Neural cell (in vitro differentiated cells): ENCODE measurements at regions not wholly inside any gene's neighbourhood (a gene's known extent, or its start where the extent isn't known, plus 50 kb on each side); places are given as distances from the start of the nearest gene placed in this dataset.
A peak's percentile ranks its signal among the peaks of the same experiment; 100 is the strongest.

Experiments
- H2AFZ ChIP-seq: fragments of 200-600, 300-800 bp; sonication (generic), shearing (Covaris generic); 2 replicates; pipeline ENCODE4 v1.6.0; 2014; ENCODE audit warnings: low read depth, mild to moderate bottlenecking, antibody characterized with exemption, low read length, moderate library complexity
- H3F3A ChIP-seq: fragments of 200-600 bp; shearing (Covaris generic); 2 replicates; pipeline ENCODE4 v1.6.1; 2016; ENCODE audit warnings: mild to moderate bottlenecking, moderate library complexity, mixed read lengths, antibody characterized with exemption, low read length; ENCODE audit not compliant: insufficient read depth, poor library complexity, severe bottlenecking
- H3K27ac ChIP-seq: fragments of 200-600, 300-800 bp; sonication (generic), shearing (Covaris generic); 2 replicates; pipeline ENCODE4 v1.5.1; 2014; ENCODE audit warnings: mild to moderate bottlenecking, low read length, moderate library complexity
- H3K27me3 ChIP-seq: fragments of 300-800, 200-600 bp; sonication (generic), shearing (Covaris generic); 2 replicates; pipeline ENCODE4 v1.6.0; 2014; ENCODE audit warnings: mild to moderate bottlenecking, low read depth, low read length, moderate library complexity; ENCODE audit not compliant: insufficient read depth
- H3K36me3 ChIP-seq: fragments of 300-800, 200-600 bp; sonication (generic), shearing (Covaris generic); 2 replicates; pipeline ENCODE4 v1.5.1; 2014; ENCODE audit warnings: mild to moderate bottlenecking, antibody characterized with exemption, low read length, moderate library complexity; ENCODE audit not compliant: insufficient read depth
- H3K4me2 ChIP-seq: fragments of 300-800, 200-600 bp; sonication (generic), shearing (Covaris generic); 2 replicates; pipeline ENCODE4 v1.6.0; 2014; ENCODE audit warnings: mild to moderate bottlenecking, low read length
- H3K4me3 ChIP-seq: fragments of 300-800, 200-600 bp; sonication (generic), shearing (Covaris generic); 2 replicates; pipeline ENCODE4 v1.5.1; 2014; ENCODE audit warnings: mild to moderate bottlenecking, low read length, moderate library complexity
- H3K79me2 ChIP-seq: fragments of 200-600 bp; shearing (Covaris generic); replicated peaks from 2 replicates; pipeline ENCODE4 v1.6.0; 2014; ENCODE audit warnings: mild to moderate bottlenecking, low read length, moderate library complexity; ENCODE audit not compliant: insufficient read depth
- H3K9ac ChIP-seq: fragments of 300-800, 200-600 bp; sonication (generic), shearing (Covaris generic); 2 replicates; pipeline ENCODE4 v1.6.1; 2016; ENCODE audit warnings: mild to moderate bottlenecking, low read length, mixed read lengths
- H3K9me2 ChIP-seq: fragments of 200-600 bp; shearing (Covaris generic); 2 replicates; pipeline ENCODE4 v1.6.1; 2016; ENCODE audit warnings: mild to moderate bottlenecking, low read length, mixed read lengths; ENCODE audit not compliant: insufficient read depth
- H3K9me3 ChIP-seq: fragments of 200-600, 300-800 bp; sonication (generic), shearing (Covaris generic); 2 replicates; pipeline ENCODE4 v1.6.1; 2016; ENCODE audit warnings: mild to moderate bottlenecking, mixed run types, low read length, moderate library complexity, mixed read lengths
- H4K20me1 ChIP-seq: fragments of 200-600 bp; shearing (Covaris generic); 2 replicates; pipeline ENCODE4 v1.6.1; 2016; ENCODE audit warnings: mild to moderate bottlenecking, mixed run types; ENCODE audit not compliant: insufficient read depth
- EP300 ChIP-seq: fragments of 450-650 bp; conservative IDR thresholded peaks from 2 replicates; pipeline ENCODE4 v1.6.1; 2014; ENCODE audit warnings: antibody characterized with exemption, mild to moderate bottlenecking, moderate library complexity; ENCODE audit not compliant: poor library complexity, severe bottlenecking
- EZH2 ChIP-seq: fragments of 200-600, 300-800 bp; shearing (Covaris generic), sonication (generic); IDR thresholded peaks from 2 replicates; pipeline ENCODE4 v1.6.1; 2014; ENCODE audit warnings: antibody characterized with exemption, low read length, borderline replicate concordance, mild to moderate bottlenecking; ENCODE audit not compliant: insufficient read depth, poor library complexity, severe bottlenecking
- MXI1 ChIP-seq: fragments of 450-650 bp; conservative IDR thresholded peaks from 2 replicates; pipeline ENCODE4 v1.6.1; 2014; ENCODE audit warnings: antibody characterized with exemption, mild to moderate bottlenecking; ENCODE audit not compliant: poor library complexity, severe bottlenecking
- POLR2AphosphoS5 ChIP-seq: IDR thresholded peaks from 2 replicates; pipeline ENCODE4 v1.6.1; 2012
- RAD21 ChIP-seq: fragments of 450-650 bp; conservative IDR thresholded peaks from 2 replicates; pipeline ENCODE4 v1.6.1; 2014; ENCODE audit warnings: antibody characterized with exemption, mild to moderate bottlenecking, moderate library complexity
- REST ChIP-seq: IDR thresholded peaks from 2 replicates; pipeline ENCODE4 v1.6.1; 2012; ENCODE audit warnings: borderline replicate concordance
- SMC3 ChIP-seq: fragments of 450-650 bp; conservative IDR thresholded peaks from 2 replicates; pipeline ENCODE4 v1.6.1; 2014; ENCODE audit warnings: antibody characterized with exemption, mild to moderate bottlenecking, moderate library complexity; ENCODE audit not compliant: poor library complexity
- TAF1 ChIP-seq: IDR thresholded peaks from 2 replicates; pipeline ENCODE4 v1.6.1; 2012; ENCODE audit warnings: low read depth
- TF ChIP-seq, protein P1 (sequence below): fragments of 450-650 bp; IDR thresholded peaks from 2 replicates; pipeline ENCODE4 v1.5.1; 2014; ENCODE audit warnings: antibody characterized with exemption, mild to moderate bottlenecking, moderate library complexity; ENCODE audit not compliant: poor library complexity, severe bottlenecking

GRCh38 chr13:100988921-100989320, 314.3 kb upstream of the TMTC4 start:
- no peak overlapping the region for H3K9ac ChIP-seq
- no peaks in the 10 kb centered on the region for H3K9me3 ChIP-seq
- no peaks in the 10 kb centered on the region for H3K36me3 ChIP-seq
- no peaks in the 10 kb centered on the region for H3F3A ChIP-seq
- H3K4me3 ChIP-seq, result no peak overlapping the region
- no peak for TF ChIP-seq MXI1
- no peak for TF ChIP-seq EP300
- TF ChIP-seq TAF1, result no peak
- TF ChIP-seq POLR2AphosphoS5, result no peak
- TF ChIP-seq REST, result no peak
- no peak for TF ChIP-seq SMC3
- TF ChIP-seq RAD21, result no peak
- TF ChIP-seq, protein P1, sequence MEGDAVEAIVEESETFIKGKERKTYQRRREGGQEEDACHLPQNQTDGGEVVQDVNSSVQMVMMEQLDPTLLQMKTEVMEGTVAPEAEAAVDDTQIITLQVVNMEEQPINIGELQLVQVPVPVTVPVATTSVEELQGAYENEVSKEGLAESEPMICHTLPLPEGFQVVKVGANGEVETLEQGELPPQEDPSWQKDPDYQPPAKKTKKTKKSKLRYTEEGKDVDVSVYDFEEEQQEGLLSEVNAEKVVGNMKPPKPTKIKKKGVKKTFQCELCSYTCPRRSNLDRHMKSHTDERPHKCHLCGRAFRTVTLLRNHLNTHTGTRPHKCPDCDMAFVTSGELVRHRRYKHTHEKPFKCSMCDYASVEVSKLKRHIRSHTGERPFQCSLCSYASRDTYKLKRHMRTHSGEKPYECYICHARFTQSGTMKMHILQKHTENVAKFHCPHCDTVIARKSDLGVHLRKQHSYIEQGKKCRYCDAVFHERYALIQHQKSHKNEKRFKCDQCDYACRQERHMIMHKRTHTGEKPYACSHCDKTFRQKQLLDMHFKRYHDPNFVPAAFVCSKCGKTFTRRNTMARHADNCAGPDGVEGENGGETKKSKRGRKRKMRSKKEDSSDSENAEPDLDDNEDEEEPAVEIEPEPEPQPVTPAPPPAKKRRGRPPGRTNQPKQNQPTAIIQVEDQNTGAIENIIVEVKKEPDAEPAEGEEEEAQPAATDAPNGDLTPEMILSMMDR, result no peak
- no peak for TF ChIP-seq EZH2
- H3K9me2 ChIP-seq, result no peaks in the 10 kb centered on the region
- no peak overlapping the region for H3K27ac ChIP-seq
- H4K20me1 ChIP-seq, result no peaks in the 10 kb centered on the region
- H3K4me2 ChIP-seq, result no peak overlapping the region
- no peak overlapping the region for H2AFZ ChIP-seq
- no peaks in the 10 kb centered on the region for H3K79me2 ChIP-seq
- H3K27me3 ChIP-seq, result no peaks in the 10 kb centered on the region

GRCh38 chr13:100987948-100988347, 313.4 kb upstream of the TMTC4 start:
- no peak overlapping the region for H3K27ac ChIP-seq
- H2AFZ ChIP-seq, result no peak overlapping the region
- no peak overlapping the region for H3K9ac ChIP-seq
- H4K20me1 ChIP-seq, result no peaks in the 10 kb centered on the region
- H3F3A ChIP-seq, result no peaks in the 10 kb centered on the region
- no peak overlapping the region for H3K4me2 ChIP-seq
- no peaks in the 10 kb centered on the region for H3K9me3 ChIP-seq
- no peak overlapping the region for H3K4me3 ChIP-seq
- H3K79me2 ChIP-seq, result no peaks in the 10 kb centered on the region
- no peaks in the 10 kb centered on the region for H3K27me3 ChIP-seq
- no peaks in the 10 kb centered on the region for H3K9me2 ChIP-seq
- TF ChIP-seq REST (no peak), SMC3 (no peak), RAD21 (no peak), EZH2 (no peak)
- TF ChIP-seq, protein P1, result peak; percentile 20
- no peaks in the 10 kb centered on the region for H3K36me3 ChIP-seq
